ENCODE measurements at regions not wholly inside any gene's neighbourhood (a gene's known extent, or its start where the extent isn't known, plus 50 kb on each side); places are given as distances from the start of the nearest gene placed in this dataset.

- DNase-seq (ENCODE audit: low spot score): no peak
Measured at GRCh38 chr3:137061186-137061585, 103.4 kb downstream of the IL20RB start.

DNA sequence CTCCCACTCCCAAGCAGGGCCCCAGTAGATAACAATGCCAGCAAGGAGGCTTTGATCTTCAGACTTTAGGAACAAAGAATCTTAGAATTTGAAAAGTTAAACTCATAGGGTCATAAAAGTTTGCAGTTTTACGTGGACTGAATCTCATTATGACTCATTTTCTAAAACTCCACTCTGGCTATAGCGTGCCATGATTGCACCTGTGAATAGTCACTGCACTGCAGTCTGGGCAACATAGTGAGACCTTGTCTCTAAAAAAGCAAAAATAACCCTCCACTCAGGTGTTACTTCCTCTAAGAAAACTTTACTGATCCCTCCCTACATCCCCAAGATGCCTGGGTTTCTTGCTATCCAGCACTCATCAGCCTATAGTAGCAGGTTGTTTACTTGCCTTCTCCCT lies 104.5 kb downstream of the IL20RB start:
- no peak for DNase-seq (ENCODE audit: low spot score)

- DNase-seq (ENCODE audit: low spot score): no peak
Measured at GRCh38 chr3:137065381-137065780, 107.6 kb downstream of the IL20RB start.

DNA sequence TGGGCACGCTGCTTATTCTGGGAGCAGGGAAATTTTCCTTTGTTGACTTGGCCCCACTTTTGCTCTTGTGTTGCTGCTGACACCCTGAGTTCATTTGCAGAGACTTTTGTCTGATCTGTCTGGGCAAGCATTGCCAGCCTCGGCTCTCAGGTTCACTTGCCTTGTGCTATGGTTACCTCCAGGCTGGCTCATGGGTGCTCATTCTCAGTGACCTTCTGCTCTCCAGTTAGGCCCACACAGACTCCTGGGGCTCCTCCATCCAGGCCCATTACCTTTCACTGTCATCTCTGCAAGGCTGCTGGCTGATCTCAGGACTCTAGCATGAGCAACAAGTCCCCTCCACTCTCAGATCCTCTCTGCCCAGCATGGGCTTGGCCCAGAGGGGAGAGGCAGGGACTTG lies 108.3 kb downstream of the IL20RB start:
- no peak for DNase-seq (ENCODE audit: low spot score)

- no peak for DNase-seq (ENCODE audit: low spot score)
Measured at GRCh38 chr3:137071104-137071503, 113.3 kb downstream of the IL20RB start.

DNA sequence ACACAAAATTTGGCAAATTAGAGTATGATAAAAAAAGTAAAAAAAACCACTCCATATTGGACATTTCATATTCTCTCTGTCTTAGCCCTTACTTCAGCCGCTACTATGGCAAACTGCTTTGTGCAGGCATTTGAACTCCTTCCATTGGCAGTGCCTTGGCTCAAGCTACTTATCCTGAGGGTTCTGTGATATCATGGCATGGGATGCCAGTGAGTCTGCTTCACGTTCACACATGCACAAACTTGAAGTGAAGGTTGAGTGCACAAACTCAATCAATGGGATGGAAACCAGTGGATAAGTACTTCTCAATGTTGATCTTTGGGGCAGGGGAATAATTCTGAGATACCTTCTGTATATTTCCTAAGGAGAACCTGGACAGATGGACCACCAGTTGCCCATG lies 117.2 kb downstream of the IL20RB start:
- DNase-seq (ENCODE audit: low spot score): no peak

GRCh38 chr3:137078040-137078439 lies 120.3 kb downstream of the IL20RB start:
- DNase-seq (ENCODE audit: low spot score): no peak

GRCh38 chr3:137079571-137079970 lies 121.8 kb downstream of the IL20RB start:
- DNase-seq (ENCODE audit: low spot score): no peak

- no peak for DNase-seq (ENCODE audit: low spot score)
Measured at GRCh38 chr3:137081711-137082110, 123.9 kb downstream of the IL20RB start.

- no peak for DNase-seq (ENCODE audit: low spot score)
Measured at GRCh38 chr3:137082763-137083162, 125.0 kb downstream of the IL20RB start.

- no peak for DNase-seq (ENCODE audit: low spot score)
Measured at GRCh38 chr3:137083332-137083731, 125.5 kb downstream of the IL20RB start.

DNA sequence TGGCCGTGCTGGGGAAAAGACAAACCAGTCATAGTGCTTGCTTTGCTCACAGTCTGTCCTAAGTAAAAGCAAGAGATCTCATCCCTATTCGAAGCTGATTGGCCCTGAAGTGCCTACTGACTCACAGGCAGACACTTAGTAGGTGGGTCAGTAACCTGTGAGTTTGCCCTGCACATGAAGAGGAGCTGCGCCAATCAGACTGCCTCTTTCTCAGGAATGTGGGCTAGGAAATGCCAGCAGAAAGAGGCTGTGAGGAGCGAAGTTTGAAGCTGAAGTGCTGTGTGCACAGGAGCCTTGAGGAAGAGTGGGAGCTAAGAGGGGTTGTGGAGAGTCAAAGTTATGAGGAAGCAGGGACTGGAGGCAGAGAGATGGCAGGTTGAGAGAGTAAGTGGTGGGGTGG lies 126.8 kb downstream of the IL20RB start:
- no peak for DNase-seq (ENCODE audit: low spot score)

- no peak for DNase-seq (ENCODE audit: low spot score)
Measured at GRCh38 chr3:137097386-137097785, 139.6 kb downstream of the IL20RB start.

DNA sequence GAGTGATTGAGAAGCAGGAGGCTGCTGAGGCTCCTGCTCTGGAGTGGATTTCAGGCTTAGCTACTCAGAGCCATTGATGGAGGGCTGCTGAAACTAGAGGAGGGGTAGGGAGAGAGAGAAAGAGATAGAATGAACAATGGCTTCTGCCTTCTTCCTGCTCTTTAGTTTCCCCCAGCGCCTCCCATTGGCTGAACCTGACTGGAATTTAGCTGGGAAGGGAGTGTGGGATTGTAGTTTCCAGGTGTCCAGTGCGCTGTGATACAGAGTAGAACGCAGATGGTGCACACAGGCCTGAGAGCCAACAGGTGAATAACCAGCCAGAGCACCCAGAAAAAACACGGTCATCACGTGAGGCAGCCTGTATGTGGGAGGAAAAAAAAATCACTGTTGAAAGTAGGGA lies 140.1 kb downstream of the IL20RB start:
- no peak for DNase-seq (ENCODE audit: low spot score)

DNA sequence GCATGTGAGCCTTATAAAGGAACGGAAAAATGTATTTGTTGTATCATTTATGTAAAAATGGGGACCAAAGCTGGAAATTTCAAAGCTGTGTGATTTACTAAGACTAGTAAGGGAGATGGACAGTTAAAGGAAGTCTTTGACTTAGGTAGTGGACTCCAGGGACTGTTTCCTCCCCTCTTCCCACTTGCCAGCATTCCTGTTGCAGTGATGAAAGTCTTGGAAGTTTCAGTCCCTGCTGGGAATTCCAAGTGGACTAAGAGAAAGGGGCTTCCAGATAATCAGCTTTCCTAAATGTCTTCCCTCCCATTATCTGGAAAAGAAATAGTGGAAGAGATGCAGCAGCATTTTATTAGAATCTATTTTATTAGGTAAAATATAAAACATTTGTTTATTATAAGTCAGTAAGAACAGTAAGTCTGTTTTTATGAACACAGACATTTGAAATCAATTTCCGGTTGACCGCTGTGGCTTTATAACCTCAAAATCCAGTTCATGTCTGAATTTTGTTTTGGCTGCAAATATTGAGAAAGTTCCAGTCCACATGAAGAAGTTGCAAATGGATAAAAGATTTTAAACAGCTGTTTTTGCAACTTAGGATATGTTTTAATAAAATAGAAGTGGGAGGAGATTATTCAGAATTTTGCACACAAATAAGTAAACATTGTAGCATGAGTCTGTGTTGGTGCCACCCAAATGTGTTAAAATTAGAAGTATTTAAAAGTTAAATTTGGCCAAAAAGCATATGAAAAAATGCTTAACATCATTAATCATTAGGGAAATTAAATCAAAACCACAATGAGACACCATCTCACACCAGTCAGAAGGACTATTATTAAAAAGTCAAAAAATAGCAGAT lies 141.8 kb downstream of the IL20RB start:
- no peak for DNase-seq (ENCODE audit: low spot score)

GRCh38 chr3:137100326-137100725 lies 142.5 kb downstream of the IL20RB start:
- DNase-seq (ENCODE audit: low spot score): no peak

DNA sequence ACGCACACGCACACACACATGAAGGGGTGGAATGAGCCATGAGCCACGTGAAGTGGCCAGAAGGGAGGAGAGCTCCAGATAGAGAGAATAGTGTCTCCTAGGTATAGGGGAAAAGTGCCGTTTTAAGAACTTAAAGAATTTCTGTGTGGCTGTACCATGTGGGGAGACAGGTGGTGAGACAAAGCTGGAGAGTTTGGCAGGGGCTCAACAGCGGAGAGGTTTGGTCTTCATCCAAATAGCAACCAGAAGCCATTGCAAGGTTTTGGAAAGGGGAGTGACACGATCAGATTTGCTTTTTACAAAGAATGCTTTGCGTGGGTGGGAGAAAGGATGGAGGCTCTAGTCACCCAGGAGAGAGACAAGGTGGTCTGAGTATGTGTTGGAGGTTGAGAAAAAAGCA lies 146.0 kb downstream of the IL20RB start:
- no peak for DNase-seq (ENCODE audit: low spot score)

GRCh38 chr3:137105277-137105977 lies 147.6 kb downstream of the IL20RB start:
- DNase-seq (ENCODE audit: low spot score): peak; percentile 21

GRCh38 chr3:137106612-137107240 lies 148.9 kb downstream of the IL20RB start:
- no peak for DNase-seq (ENCODE audit: low spot score)

- DNase-seq (ENCODE audit: low spot score): no peak
Measured at GRCh38 chr3:137108699-137109440, 151.1 kb downstream of the IL20RB start.

DNA sequence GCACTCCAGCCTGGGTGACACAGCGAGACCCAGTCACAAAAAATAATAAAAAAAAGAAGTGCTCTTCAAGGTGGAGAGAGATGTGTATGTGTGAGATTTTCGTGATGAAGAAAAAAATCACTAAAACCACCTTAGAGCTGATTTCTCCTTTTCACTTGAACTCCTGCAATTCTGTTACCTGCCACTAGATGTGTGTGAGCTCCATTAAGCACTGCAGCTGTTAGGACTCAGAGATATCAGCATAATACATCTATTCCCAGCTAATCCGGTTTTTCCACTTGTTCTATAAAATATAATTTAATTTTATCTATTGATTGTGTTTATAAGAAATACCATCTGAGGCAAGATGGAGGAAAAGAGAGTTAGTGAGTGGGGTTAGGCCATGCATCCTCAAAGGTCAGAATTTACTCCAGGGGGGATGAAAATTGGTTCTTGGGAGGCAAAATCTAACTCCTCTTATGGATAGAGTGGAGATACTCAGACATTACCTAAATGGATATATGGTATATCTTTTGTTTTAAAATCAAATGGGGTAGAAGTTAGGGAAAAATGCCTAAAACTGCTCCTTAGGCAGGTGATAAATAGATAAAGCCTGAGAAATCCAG lies 152.7 kb downstream of the IL20RB start:
- peak; percentile 15 for DNase-seq (ENCODE audit: low spot score)

GRCh38 chr3:137111497-137111896 lies 153.7 kb downstream of the IL20RB start:
- no peak for DNase-seq (ENCODE audit: low spot score)
